ENCODE measurements at regions not wholly inside any gene's neighbourhood (a gene's known extent, or its start where the extent isn't known, plus 50 kb on each side); places are given as distances from the start of the nearest gene placed in this dataset.
"Not testable (repeated sequence)": the region's sequence is repeated elsewhere in the genome, so short reads cannot be mapped to it uniquely, and the experiment has no call there.

DNA sequence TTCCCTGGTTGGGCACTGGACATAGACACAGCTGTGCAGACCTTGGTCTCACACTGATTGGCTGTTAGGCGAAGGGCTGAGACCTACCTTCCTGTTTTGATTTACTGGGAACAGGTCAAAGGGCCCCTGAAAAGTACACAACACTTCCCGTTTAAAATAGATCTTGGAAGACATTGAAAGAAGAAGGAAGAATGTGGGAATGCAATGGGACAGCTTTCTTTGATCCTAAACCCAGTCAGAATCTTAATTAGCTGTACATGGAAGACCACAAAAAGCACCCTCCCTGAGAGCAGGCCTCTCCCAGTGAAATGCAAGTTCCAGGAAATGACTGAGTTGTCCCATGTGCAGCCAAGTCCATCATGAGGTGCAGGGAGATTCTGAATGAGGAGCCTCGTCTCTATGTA is 83.6 kb upstream of the EXOC2 start:
- no peak for DNase-seq (ENCODE audit: low spot score)

DNA sequence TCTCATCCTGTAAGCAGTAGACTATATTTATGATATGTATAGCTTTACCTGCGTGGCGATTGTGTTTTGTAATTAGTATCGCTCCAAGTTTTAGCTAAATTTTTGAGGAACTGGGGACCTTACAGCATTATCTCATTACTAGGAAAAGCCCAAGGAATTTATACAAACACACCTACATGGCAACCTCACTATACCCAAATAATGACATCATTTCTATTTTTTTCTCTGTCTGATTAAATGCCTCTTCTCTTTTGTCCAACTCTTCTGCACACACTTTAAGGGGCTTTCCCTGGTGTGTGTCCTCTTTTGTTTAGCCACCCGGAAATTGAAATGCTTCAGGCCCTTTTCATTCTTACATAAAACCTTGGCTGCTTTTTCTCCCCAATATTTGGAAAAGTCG is 82.9 kb upstream of the EXOC2 start:
- no peak for DNase-seq (ENCODE audit: low spot score)

DNA sequence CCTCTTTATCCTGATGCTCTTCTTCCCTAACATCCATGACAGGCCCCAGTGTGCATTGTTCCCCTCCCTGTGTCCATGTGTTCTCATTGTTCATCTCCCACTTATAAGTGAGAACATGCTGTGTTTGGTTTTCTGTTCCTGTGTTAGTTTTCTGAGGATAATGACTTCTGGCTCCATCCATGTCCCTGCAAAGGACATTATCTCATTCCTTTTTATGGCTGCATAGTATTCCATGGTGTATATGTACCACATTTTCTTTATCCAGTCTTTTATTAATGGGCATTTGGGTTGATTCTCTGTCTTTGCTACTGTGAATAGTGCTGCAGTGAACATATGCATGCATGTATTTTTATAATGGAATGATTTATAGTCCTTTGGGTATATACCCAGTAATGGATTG is 78.7 kb upstream of the EXOC2 start:
- not testable (repeated sequence) for DNase-seq (ENCODE audit: low spot score)

DNA sequence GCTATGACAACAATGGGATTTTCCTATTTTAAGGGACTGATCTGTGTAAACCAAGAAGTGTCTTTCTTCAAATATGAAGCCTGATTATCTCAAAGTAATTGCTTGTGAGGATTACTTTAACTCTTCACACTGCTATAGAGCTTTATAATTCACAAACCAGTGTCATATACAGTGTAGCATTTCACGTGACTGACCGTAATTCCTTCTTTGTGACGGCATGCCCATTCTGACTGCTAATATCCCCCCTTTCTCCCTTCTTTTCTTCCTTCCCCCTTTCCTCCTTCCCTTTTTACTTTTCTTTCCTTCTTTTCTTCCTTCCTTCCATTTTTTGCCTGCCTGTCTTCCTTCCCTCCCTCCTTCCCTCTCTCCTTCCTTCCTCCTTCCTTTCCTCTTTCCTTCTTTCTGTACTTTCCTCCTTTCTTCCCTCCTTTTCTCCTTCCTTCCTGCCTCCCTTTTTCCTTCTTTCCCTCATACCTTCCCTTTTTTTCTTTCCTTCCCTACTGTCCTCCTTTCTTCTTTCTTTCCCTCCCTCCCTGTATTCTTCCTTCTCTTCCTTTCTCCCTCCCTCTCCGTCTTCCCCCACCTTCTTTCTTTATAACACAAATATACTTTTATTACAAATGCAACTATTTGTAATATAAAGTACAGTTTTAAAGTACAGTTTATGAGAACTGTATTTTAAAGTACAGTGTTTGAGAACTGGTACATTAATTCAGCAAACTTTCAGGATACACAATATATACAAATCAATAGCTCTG is 75.0 kb upstream of the EXOC2 start:
- no peak for DNase-seq (ENCODE audit: low spot score)

DNA sequence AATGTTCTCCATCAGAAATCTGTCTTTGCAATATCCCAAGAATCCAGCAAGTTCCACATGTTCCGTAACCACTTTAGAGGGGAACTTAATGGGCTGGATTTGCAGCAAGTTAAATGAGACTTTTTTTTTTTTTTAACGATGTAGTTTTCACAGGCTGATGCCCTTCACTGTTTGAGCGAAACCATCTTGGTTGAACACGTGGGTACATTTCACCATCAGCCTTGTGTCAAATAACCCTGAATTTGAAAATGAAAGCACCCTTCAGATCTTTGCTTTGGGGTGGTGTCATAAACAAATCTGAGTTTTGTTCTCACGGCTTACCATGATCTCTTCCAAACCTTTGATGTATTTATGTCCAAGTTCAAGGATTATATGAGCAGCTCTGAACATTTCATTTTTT is 73.7 kb upstream of the EXOC2 start:
- DNase-seq (ENCODE audit: low spot score) = no peak

DNA sequence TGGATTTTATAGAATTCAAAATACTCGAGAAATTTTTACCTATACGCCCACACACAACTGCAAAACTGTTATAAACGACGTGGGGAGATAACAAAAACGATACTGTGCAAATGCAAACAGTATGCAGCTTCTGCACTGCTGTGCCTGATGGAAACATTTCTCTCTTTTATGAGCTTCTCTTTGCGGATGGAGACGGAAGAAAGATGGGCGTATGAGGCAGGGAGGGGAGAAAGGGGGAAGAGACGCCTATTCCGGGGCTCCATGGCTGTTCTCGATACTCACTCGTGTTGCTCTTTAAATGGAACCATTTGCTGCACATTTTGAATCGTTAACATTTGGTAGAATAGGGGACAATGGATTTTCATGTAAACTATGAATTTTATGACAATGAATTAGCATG is 69.1 kb upstream of the EXOC2 start:
- no peak for DNase-seq (ENCODE audit: low spot score)

DNA sequence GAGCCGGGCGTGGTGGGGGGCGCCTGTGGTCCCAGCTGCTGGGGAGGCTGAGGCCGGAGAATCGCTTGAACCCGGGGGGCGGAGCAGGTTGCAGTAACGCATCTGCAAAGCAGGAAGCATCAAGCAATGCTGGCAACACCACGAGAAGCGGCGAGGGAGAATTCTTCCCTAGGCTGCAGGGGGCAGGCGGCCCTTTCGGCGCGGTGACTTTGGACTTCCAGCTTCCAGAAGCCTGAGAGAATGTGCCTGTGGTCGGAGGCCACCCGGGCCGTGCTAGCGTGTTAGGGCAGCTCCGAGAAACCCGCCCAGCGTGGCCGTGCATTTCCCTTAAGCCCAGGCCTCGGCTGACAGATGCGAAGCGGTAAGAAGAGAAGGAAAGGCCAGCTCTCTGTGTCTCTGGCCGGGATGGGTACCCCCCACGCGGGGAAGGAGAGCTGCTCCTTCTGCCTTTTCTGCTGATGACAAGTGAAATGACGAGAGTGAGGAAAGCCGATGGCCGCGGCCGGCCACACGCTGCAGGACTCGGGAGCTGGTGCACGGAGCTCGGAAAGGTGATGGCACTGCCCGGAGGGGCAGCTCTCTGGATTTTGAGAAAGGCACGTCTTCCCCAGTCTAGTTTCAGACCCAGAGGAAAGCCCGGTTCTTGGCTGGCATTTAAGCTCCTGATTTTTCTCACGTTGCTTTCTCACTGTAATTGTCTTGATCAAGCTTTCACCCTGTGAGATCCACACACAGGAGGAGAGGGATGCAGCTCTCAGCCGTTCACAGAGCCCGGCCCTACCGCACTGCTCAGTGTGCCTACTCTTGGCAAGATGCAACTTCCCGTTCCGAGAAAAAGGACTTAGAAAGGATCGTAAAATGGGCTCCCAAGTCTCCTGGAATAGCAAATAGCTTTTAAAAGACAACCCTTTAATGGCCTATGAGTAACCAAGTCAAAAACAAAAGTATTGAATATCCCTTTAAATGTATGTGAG is 68.3 kb upstream of the EXOC2 start:
- no peak for DNase-seq (ENCODE audit: low spot score)

DNA sequence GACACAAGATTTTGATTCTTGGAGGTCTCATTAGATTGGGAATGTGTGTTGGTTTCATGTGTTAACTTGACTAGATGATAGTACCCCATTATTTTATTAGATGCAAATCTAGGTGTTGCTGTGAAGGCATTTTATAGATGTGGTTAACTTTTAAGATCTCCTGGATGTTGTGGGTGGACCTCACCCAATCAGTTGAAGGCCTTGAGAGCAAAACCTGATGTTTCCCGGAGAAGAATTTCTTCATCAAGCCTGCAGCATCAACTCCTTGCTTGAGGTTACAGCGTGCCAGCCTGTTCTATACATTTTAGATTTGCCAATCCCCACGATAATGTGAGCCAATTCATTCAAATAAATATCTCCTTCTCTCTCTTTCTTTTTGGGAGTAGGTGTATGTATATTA is 66.8 kb upstream of the EXOC2 start:
- DNase-seq (ENCODE audit: low spot score) = no peak

DNA sequence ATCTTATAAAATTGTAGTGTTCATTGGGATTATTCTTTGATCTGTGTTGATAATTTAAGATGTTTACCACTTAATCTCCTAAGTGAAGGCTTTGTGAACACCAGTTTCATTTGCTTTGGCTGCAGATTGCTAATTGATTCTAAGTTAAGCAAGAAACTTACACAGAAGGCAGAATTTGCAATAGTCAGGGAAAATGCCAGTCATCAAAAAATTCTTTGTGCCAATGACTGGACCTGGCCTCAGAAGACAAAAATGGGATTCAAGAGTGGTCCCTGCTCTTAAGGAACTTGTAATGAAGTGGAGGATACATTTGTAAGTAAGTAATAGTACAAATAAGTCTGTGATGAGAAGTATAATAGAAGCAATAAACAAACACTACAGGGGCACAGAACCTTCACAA is 63.3 kb upstream of the EXOC2 start:
- DNase-seq (ENCODE audit: low spot score) = no peak

DNA sequence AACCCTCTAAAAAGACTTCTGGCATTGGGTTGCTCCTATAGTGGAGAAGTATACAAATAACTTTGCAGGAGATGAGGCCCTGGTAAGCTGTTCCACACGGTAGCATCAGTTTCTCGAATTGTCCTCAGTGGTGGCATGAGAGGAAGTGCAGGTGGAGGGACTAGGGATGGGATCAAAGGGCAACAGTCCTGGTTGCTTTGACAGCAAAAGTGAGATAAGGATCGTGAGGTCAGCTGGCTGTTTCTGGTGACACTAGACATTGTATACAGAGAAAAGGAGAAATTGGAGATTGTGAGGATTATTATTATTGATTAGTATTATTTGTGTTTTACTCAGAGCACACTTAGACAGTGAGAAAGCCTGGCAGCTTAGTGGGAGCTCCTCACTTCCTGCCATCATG is 61.3 kb upstream of the EXOC2 start:
- no peak for DNase-seq (ENCODE audit: low spot score)

DNA sequence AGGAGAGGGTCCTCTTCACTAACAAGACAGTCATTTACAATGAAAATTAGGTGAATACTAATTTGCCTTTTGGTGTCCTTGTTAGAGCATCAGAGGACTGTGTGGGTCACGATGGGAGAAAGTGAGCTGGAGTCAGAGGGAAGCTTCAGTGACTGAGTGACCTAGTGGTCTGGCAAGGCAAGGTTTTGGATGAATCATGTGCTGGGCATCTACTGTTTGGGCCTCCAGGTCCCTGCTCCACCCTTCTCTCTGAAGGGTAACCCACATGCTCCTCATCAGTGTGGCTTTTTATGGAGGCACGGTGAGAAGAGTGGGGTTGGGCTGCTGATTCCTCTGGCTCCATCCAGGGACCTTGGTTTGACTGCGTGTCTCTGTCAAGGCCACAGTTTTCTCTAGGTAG is 60.5 kb upstream of the EXOC2 start:
- DNase-seq (ENCODE audit: low spot score) = no peak

DNA sequence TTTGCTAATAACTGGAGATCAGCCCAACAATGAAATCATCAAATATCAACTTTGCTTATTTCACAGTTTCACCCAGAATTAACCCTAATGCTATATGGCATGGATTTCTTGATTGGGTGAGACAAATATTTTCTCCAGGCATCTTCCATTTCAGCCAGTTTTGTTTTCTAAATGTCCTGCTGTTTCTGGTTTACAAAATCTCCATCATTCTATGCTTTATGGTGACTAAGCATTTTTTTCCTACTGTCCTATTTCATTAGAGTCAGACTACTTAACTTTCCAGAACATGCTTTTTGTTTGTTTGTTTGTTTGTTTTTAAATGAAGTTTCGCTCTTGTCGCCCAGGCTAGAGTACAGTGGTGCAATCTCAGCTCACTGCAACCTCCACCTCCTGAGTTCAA is 59.5 kb upstream of the EXOC2 start:
- no peak for DNase-seq (ENCODE audit: low spot score)

DNA sequence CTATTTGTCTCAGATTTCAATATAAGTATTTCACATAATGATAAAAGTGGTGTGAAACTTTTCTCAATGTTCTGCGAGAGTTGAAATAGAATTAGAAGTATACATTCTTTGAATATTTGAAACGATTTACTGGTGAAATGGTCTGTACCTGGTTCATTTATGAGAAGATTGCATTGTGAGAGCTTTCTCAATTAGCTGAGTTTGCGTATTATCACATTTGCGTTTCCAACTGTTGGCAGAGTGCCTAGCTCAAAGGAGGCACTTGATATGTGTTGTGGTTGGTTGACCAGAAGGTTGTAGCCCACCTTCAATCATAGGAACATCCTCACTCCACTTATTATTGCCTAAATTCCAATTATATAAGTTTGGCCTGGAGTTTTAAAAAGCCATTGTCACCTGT is 58.8 kb upstream of the EXOC2 start:
- no peak for DNase-seq (ENCODE audit: low spot score)

DNA sequence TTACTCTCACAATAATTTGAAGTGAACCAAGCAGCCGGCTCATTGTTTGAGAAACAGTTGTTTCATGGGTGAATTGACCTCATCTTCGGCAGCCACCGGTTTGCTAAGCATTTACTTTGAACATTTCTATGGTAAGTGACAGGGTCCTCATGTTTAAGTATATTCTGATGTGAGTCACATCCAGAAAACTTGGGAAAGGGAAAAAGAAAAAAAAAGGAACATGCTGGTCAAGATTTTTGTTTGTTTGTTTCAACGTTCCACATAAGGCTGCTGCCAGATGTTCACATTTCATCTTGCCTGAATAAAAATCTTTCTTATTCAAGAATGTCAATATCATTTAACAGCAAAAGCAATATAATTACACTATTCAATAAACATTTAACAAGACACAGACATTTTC is 55.0 kb upstream of the EXOC2 start:
- DNase-seq (ENCODE audit: low spot score) = no peak

DNA sequence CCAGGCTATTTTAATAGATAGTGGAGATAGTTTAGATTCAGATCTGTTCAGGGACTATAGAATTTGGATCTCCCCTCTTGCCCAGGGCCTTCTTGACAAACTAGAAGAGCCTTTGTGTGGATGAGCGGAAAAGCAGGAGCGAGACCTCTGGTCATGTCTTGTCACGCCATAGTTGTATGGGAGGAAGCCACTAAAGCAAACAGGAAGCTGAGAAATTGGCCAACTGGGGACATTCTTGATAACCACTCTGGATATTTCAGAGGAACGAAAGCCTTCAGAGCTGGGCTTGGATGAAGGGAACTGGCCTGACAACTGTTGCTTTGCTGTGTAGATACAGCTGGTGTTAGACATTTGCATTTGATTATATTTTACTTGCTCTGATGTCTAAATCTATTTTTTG is 54.1 kb upstream of the EXOC2 start:
- DNase-seq (ENCODE audit: low spot score) = no peak

DNA sequence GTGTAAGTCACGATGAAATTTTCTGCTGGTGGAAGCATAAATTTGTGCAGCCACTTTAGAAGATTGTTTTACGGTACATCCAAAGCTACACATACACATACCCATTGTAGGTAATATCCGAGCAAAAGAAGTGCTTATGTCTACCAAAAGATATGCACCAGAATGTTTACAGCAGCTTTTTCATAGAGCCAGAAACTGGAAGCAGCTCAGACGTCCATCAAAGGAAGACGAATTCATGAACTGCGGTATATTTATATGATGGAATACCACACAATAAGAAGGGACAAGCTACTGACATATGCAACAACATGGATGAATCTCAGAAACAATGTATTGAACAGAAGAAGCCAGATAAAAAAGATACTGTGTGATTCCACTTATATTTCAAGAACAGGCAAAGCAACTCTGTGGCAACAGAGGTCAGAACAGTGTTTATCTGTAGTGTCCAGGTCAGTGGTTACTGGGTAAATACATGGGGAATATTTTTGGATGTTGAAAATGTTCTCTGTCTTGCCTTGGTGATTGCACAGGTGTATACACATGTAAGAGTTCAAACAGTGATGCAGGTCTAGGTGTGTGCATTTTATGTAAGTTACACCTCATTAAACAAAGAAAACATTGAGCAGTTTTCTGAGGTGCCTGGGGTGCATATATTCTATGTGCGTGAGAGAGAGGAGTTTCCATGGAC is 51.9 kb upstream of the EXOC2 start:
- no peak for DNase-seq (ENCODE audit: low spot score)

DNA sequence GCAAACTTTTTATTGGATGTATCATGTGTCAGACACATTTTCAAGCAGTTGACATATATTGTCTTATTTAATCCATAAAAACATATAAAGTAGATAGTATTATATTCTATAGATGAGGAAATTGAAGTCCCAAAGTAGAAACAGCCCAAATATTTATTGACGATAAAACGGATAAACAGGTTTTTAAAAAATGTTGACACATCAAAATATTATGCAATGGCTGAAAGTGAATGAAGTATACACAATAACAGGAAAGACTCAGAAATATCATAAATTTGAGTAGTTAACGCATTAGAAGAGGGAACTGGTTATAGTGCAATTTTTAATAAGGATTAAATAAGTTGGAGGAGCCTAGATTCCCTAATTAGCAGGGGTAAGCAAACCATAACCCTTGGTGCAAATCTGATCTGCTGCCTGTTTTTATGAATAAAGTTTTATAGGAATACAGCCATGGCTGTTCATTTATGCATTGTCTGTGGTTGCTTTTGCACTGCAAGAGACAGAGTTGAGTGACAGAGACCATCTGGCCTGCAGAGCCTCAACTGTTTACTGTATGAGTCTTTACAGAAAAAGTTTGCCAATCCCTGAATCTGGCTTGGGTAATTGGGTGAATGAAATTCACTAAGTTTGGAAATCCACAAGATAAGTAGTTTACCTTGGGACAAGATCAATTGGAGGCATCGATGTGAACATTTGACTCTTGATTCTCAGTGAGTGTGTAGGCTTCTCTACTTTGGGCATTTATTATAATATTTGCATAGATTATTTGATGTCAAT is 50.6 kb upstream of the EXOC2 start:
- DNase-seq (ENCODE audit: low spot score) = no peak
